Endothelial cell of umbilical vein (primary cell): ENCODE measurements at regions not wholly inside any gene's neighbourhood (a gene's known extent, or its start where the extent isn't known, plus 50 kb on each side); places are given as distances from the start of the nearest gene placed in this dataset.

Experiments used
- BruUV-seq: library from RNA; stranded (reverse); fragments of 400-500 nt; replicated peaks from 2 replicates; lab custom pipeline; 2021; lab: Mats Ljungman, UMichigan
- CTCF ChIA-PET: fragments of 300-600, 350-600 bp; sonication (Branson Sonifier 250); formaldehyde crosslinking; loops from one replicate; lab custom pipeline; 2021; ENCODE audit warnings: antibody characterized with exemption, inconsistent platforms; lab: Charles Lee
- POLR2A ChIA-PET: fragments of 300-600, 350-600 bp; sonication (Branson Sonifier 250); formaldehyde crosslinking; loops from one replicate; lab custom pipeline; 2021; ENCODE audit warnings: antibody characterized with exemption, inconsistent platforms; lab: Charles Lee
- DNase-seq: peaks from one replicate; pipeline ENCODE4 v3.0.0-alpha.2; 2011; ENCODE audit warnings: low read depth, low spot score
- FAIRE-seq: peaks from 2 replicates; lab custom pipeline; 2011; peaks lifted over from hg19 to GRCh38; lab: Jason Lieb, UNC
- H2AFZ ChIP-seq: 2 replicates; pipeline ENCODE4 v1.6.0; 2012; ENCODE audit warnings: low read depth, low read length, control low read depth, inconsistent platforms
- H3K27ac ChIP-seq: 2 replicates; pipeline ENCODE4 v1.5.1; 2011; ENCODE audit warnings: low read depth, mild to moderate bottlenecking, control low read depth, low read length, moderate library complexity; ENCODE audit not compliant: insufficient read depth
- H3K27me3 ChIP-seq, 2 experiments: 2 replicates each; pipeline versions ENCODE4 v1.6.0 to v1.6.1; 2011; ENCODE audit warnings: low read length in 2 of 2, mixed read lengths in 1 of 2; ENCODE audit not compliant: control insufficient read depth in 2 of 2, insufficient read depth in 2 of 2
- H3K36me3 ChIP-seq, 2 experiments: 2 replicates in 1 of 2; 3 replicates in 1 of 2; pipeline ENCODE4 v1.5.1; 2011; ENCODE audit warnings: low read length in 2 of 2, mild to moderate bottlenecking in 1 of 2, moderate library complexity in 1 of 2; ENCODE audit not compliant: control insufficient read depth in 2 of 2, insufficient read depth in 2 of 2; ENCODE audit errors: extremely low read depth in 1 of 2
- H3K4me1 ChIP-seq: 3 replicates; pipeline ENCODE4 v1.5.1; 2011; ENCODE audit warnings: mild to moderate bottlenecking, low read length; ENCODE audit not compliant: control insufficient read depth, insufficient read depth; ENCODE audit errors: extremely low read depth
- H3K4me2 ChIP-seq: 2 replicates; pipeline ENCODE4 v1.6.1; 2011; ENCODE audit warnings: low read length, control low read depth, mixed read lengths; ENCODE audit not compliant: insufficient read depth
- H3K4me3 ChIP-seq, 3 experiments: fragments of 200-600 bp in 1 of 3; sonication (generic), shearing (Covaris generic) in 1 of 3; replicated peaks in 1 of 3; 2 replicates each; pipeline ENCODE4 v1.5.1; 2011 to 2016; ENCODE audit warnings: control low read depth in 3 of 3, low read length in 3 of 3, mild to moderate bottlenecking in 2 of 3, inconsistent platforms in 1 of 3, low read depth in 1 of 3, moderate library complexity in 1 of 3; ENCODE audit not compliant: insufficient read depth in 1 of 3
- H3K79me2 ChIP-seq: 2 replicates; pipeline ENCODE4 v1.6.0; 2012; ENCODE audit warnings: low read length, inconsistent platforms; ENCODE audit not compliant: control insufficient read depth, insufficient read depth
- H3K9ac ChIP-seq: replicated peaks from 2 replicates; pipeline ENCODE3; 2011; ENCODE audit warnings: low read length, control low read depth; ENCODE audit not compliant: insufficient read depth; ENCODE audit errors: extremely low read depth
- H3K9me1 ChIP-seq: replicated peaks from 3 replicates; pipeline ENCODE4 v1.6.0; 2011; ENCODE audit warnings: mild to moderate bottlenecking, low read length; ENCODE audit not compliant: control insufficient read depth, insufficient read depth; ENCODE audit errors: extremely low read depth
- H3K9me3 ChIP-seq: replicated peaks from 2 replicates; pipeline ENCODE4 v1.5.1; 2012; ENCODE audit warnings: low read length, inconsistent platforms; ENCODE audit not compliant: control insufficient read depth, insufficient read depth
- H4K20me1 ChIP-seq: replicated peaks from 2 replicates; pipeline ENCODE3; 2011; ENCODE audit warnings: mild to moderate bottlenecking, low read length; ENCODE audit not compliant: control insufficient read depth, insufficient read depth; ENCODE audit errors: extremely low read depth
- CTCF ChIP-seq, 2 donors: IDR thresholded peaks; 1 replicate in 1 of 2; 2 replicates in 1 of 2; pipeline ENCODE4 v1.5.1; 2011; ENCODE audit warnings: low read length in 2 of 2, mild to moderate bottlenecking in 2 of 2, moderate library complexity in 2 of 2, control low read depth in 1 of 2, inconsistent platforms in 1 of 2, low read depth in 1 of 2; ENCODE audit not compliant: insufficient read depth in 1 of 2; ENCODE audit errors: extremely low read depth in 1 of 2
- EZH2 ChIP-seq: IDR thresholded peaks from 2 replicates; pipeline ENCODE4 v1.6.1; 2012; ENCODE audit warnings: borderline replicate concordance, low read depth, mild to moderate bottlenecking, moderate library complexity, low read length, inconsistent platforms; ENCODE audit not compliant: severe bottlenecking
- FOS ChIP-seq: IDR thresholded peaks from 2 replicates; pipeline ENCODE4 v1.6.1; 2011; ENCODE audit warnings: mild to moderate bottlenecking, low read length, moderate library complexity, borderline replicate concordance; ENCODE audit not compliant: insufficient read depth
- GATA2 ChIP-seq: IDR thresholded peaks from 2 replicates; pipeline ENCODE4 v1.7.0; 2011; ENCODE audit warnings: low read depth, mild to moderate bottlenecking, moderate library complexity, mixed read lengths, low read length; ENCODE audit not compliant: insufficient read length, insufficient read depth
- JUN ChIP-seq: IDR thresholded peaks from 2 replicates; pipeline ENCODE4 v1.6.1; 2011; ENCODE audit warnings: borderline replicate concordance, low read depth; ENCODE audit not compliant: insufficient read length, insufficient read depth
- MAX ChIP-seq: IDR thresholded peaks from 2 replicates; pipeline ENCODE4 v1.6.1; 2011; ENCODE audit not compliant: insufficient read depth, insufficient read length
- MYC ChIP-seq: IDR thresholded peaks from one replicate; pipeline ENCODE4 v1.6.1; 2011; ENCODE audit warnings: mild to moderate bottlenecking, low read depth, low read length
- POLR2A ChIP-seq: IDR thresholded peaks from 2 replicates; pipeline ENCODE4 v1.6.1; 2012; ENCODE audit warnings: low read depth, mild to moderate bottlenecking, control low read depth, low read length
- POLR2AphosphoS5 ChIP-seq: IDR thresholded peaks from 2 replicates; pipeline ENCODE4 v1.6.1; 2012; ENCODE audit warnings: low read depth, mild to moderate bottlenecking, control low read depth, low read length, moderate library complexity; ENCODE audit not compliant: insufficient read depth
- dilution Hi-C: fragments of 300-500 bp; cut with MboI; formaldehyde crosslinking; loops from one replicate; pipeline ENCODE4 v1.15.0; 2019; ENCODE audit warnings: low sequenced_read_pairs; ENCODE audit not compliant: extremely low pct_ligation_motif_present
- intact Hi-C: fragments of 100-400 bp; cut with micrococcal nuclease; formaldehyde crosslinking; loops from one replicate; pipeline ENCODE4 v1.10.0; 2022

- Histone ChIP-seq H3K4me1 (no peaks in the 10 kb centered on the region), H3K4me3 (no peak overlapping the region), H2AFZ (no peak overlapping the region), H3K9ac (no peak overlapping the region), H3K27ac (no peak overlapping the region), H3K27me3 (no peaks in the 10 kb centered on the region), H3K9me1 (no peaks in the 10 kb centered on the region), H4K20me1 (no peaks in the 10 kb centered on the region), H3K9me3 (no peaks in the 10 kb centered on the region), H3K79me2 (no peaks in the 10 kb centered on the region), H3K36me3 (no peaks in the 10 kb centered on the region), H3K4me2 (no peak overlapping the region)
- ChIA-PET CTCF (no interaction called here), POLR2A (no interaction called here)
- BruUV-seq: no TSS peak
- intact Hi-C loops (no loop called here), dilution Hi-C loops (no loop called here)
- peak; percentile 67 for FAIRE-seq
- TF ChIP-seq MYC: no peak
- no peak for TF ChIP-seq POLR2A
- no peak for TF ChIP-seq JUN
- TF ChIP-seq MAX: no peak
- TF ChIP-seq FOS: no peak
- no peak for TF ChIP-seq GATA2
- no peak for TF ChIP-seq POLR2AphosphoS5
- no peak for TF ChIP-seq CTCF (IDR thresholded peaks at IDR 0.05; ENCODE audit: extremely low read depth in 1 of 2, insufficient read depth in 1 of 2, low read depth in 1 of 2, low read length in 2 of 2)
- TF ChIP-seq EZH2: no peak
- DNase-seq: no peak
Measured at GRCh38 chrX:20571611-20572010, 304.9 kb upstream of the RPS6KA3 start.
